ENCODE measurements at regions not wholly inside any gene's neighbourhood (a gene's known extent, or its start where the extent isn't known, plus 50 kb on each side); places are given as distances from the start of the nearest gene placed in this dataset.

GRCh38 chrX:25158635-25159034 is 142.9 kb upstream of the ARX start:
- H3K4me3 ChIP-seq, result no peak overlapping the region
- DNase-seq (ENCODE audit: low spot score in 2 of 2), result no peak
- H3K27ac ChIP-seq, result no peak overlapping the region
- H3K27me3 ChIP-seq, result no peaks in the 10 kb centered on the region
- 45 to 48% methylated on average over 2 of the region's 2 CpGs for WGBS, 2 donors
- no peak for TF ChIP-seq EP300 (IDR thresholded peaks at IDR 0.05)
- no peak for TF ChIP-seq CTCF (IDR thresholded peaks at IDR 0.05)
- no peak for TF ChIP-seq POLR2A (IDR thresholded peaks at IDR 0.05)
- H3K9me3 ChIP-seq, result no peaks in the 10 kb centered on the region
- H3K36me3 ChIP-seq, result no peaks in the 10 kb centered on the region
- no peaks in the 10 kb centered on the region for H3K4me1 ChIP-seq

GRCh38 chrX:25156832-25157231 is 141.1 kb upstream of the ARX start:
- no peaks in the 10 kb centered on the region for H3K27me3 ChIP-seq
- H3K9me3 ChIP-seq, result no peaks in the 10 kb centered on the region
- H3K4me3 ChIP-seq, result no peak overlapping the region
- 66 to 81% methylated on average over 3 of the region's 3 CpGs for whole genome bisulfite sequencing, 2 donors
- H3K36me3 ChIP-seq, result no peaks in the 10 kb centered on the region
- TF ChIP-seq EP300 (IDR thresholded peaks at IDR 0.05) (no peak), CTCF (IDR thresholded peaks at IDR 0.05) (no peak), POLR2A (IDR thresholded peaks at IDR 0.05) (no peak)
- H3K4me1 ChIP-seq, result no peaks in the 10 kb centered on the region
- no peak overlapping the region for H3K27ac ChIP-seq
- DNase-seq (ENCODE audit: low spot score in 2 of 2), result no peak

- 31 to 52% methylated on average over 3 of the region's 3 CpGs for whole genome bisulfite sequencing, 2 donors
- no peaks in the 10 kb centered on the region for H3K4me1 ChIP-seq
- H3K27ac ChIP-seq, result no peak overlapping the region
- H3K27me3 ChIP-seq, result no peaks in the 10 kb centered on the region
- no peak for DNase-seq (ENCODE audit: low spot score in 2 of 2)
- no peaks in the 10 kb centered on the region for H3K36me3 ChIP-seq
- H3K4me3 ChIP-seq, result no peak overlapping the region
- no peaks in the 10 kb centered on the region for H3K9me3 ChIP-seq
- TF ChIP-seq EP300 (IDR thresholded peaks at IDR 0.05) (no peak), POLR2A (IDR thresholded peaks at IDR 0.05) (no peak), CTCF (IDR thresholded peaks at IDR 0.05) (no peak)
These were observed 140.6 kb upstream of the ARX start for GRCh38 chrX:25156323-25156722.

GRCh38 chrX:25154168-25154567 is 138.4 kb upstream of the ARX start:
- no peaks in the 10 kb centered on the region for H3K36me3 ChIP-seq
- DNase-seq (ENCODE audit: low spot score in 2 of 2), result no peak
- no peak overlapping the region for H3K4me3 ChIP-seq
- no peaks in the 10 kb centered on the region for H3K9me3 ChIP-seq
- no peak for TF ChIP-seq EP300 (IDR thresholded peaks at IDR 0.05)
- no peak for TF ChIP-seq POLR2A (IDR thresholded peaks at IDR 0.05)
- TF ChIP-seq CTCF (IDR thresholded peaks at IDR 0.05), result no peak
- no peak overlapping the region for H3K27ac ChIP-seq
- WGBS, 2 donors, result 59 to 62% methylated on average over 3 of the region's 3 CpGs
- peaks cover 0 to 3% of the 10 kb centered on the region in 2 donors for H3K27me3 ChIP-seq
- H3K4me1 ChIP-seq, result no peaks in the 10 kb centered on the region

- H3K4me3 ChIP-seq, result no peak overlapping the region
These were observed 136.0 kb upstream of the ARX start for GRCh38 chrX:25151749-25152148.

More at GRCh38 chrX:25151749-25152148, 136.0 kb upstream of the ARX start:
- DNase-seq (ENCODE audit: low spot score in 2 of 2), result no peak
- Histone ChIP-seq H3K27me3 (peaks cover 0 to 3% of the 10 kb centered on the region in 2 donors), H3K4me1 (no peaks in the 10 kb centered on the region), H3K27ac (no peak overlapping the region), H3K36me3 (no peaks in the 10 kb centered on the region), H3K9me3 (no peaks in the 10 kb centered on the region)
- no peak for TF ChIP-seq EP300 (IDR thresholded peaks at IDR 0.05)
- TF ChIP-seq CTCF (IDR thresholded peaks at IDR 0.05), result no peak
- TF ChIP-seq POLR2A (IDR thresholded peaks at IDR 0.05), result no peak
- 83 to 93% methylated on average over 2 of the region's 2 CpGs for WGBS, 2 donors

Data from tibial nerve (tissue), 4 donors.